OCI-LY7 (cell line): ENCODE measurements at regions not wholly inside any gene's neighbourhood (a gene's known extent, or its start where the extent isn't known, plus 50 kb on each side); places are given as distances from the start of the nearest gene placed in this dataset.

ENCODE experiments used
- EZH2phosphoT487 ChIP-seq: fragments of 200-600 bp; sonication (generic); IDR thresholded peaks from 2 replicates; pipeline ENCODE4 v1.6.1; 2018; ENCODE audit warnings: low read depth, borderline replicate concordance, mild to moderate bottlenecking, mixed run types, antibody characterized with exemption, low read length, moderate library complexity, mixed read lengths
- TF ChIP-seq, protein P1 (sequence below): fragments of 200-600 bp; sonication (generic); conservative IDR thresholded peaks from 2 replicates; pipeline ENCODE4 v1.5.1; 2014; ENCODE audit warnings: mild to moderate bottlenecking, antibody characterized with exemption, low read length, moderate library complexity, mixed read lengths

DNA sequence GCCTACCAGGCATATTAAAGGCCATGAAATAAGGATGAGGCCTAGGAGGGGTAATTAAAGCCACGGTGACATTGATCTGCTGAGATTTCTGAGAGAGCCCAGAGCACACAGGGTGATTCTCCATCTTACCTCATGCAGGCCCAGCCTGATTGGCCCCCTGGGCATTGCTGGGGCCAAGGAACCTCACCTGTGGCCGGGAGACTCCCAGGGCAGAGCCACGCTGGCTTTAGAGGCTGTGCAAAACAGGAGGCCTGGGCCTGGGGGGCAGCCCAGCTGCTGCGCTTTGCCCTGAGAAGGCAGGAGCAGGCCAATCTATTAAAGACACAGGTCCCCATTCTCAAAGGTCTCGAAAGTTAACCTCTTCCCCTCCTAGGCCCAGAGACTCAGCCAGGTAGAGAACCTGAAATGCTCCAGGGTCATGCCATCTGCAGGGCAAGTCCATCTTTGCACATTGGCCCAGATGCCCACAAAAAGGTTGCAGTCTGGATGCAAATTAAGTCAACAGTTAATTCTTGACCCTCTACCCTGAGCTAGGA, 1099.7 kb downstream of the BCL11B start:
- TF ChIP-seq, protein P1, sequence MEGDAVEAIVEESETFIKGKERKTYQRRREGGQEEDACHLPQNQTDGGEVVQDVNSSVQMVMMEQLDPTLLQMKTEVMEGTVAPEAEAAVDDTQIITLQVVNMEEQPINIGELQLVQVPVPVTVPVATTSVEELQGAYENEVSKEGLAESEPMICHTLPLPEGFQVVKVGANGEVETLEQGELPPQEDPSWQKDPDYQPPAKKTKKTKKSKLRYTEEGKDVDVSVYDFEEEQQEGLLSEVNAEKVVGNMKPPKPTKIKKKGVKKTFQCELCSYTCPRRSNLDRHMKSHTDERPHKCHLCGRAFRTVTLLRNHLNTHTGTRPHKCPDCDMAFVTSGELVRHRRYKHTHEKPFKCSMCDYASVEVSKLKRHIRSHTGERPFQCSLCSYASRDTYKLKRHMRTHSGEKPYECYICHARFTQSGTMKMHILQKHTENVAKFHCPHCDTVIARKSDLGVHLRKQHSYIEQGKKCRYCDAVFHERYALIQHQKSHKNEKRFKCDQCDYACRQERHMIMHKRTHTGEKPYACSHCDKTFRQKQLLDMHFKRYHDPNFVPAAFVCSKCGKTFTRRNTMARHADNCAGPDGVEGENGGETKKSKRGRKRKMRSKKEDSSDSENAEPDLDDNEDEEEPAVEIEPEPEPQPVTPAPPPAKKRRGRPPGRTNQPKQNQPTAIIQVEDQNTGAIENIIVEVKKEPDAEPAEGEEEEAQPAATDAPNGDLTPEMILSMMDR = no peak
- TF ChIP-seq EZH2phosphoT487 = no peak
